Activated naive CD8-positive, alpha-beta T cell treated with anti-CD3 and anti-CD28 coated beads, Interleukin-2, amount 10 ng/mL, durations not matched to agents 7 days and 5 days (primary cell): ENCODE measurements at regions not wholly inside any gene's neighbourhood (a gene's known extent, or its start where the extent isn't known, plus 50 kb on each side); places are given as distances from the start of the nearest gene placed in this dataset.

Experiments
- ATAC-seq: fragments of 150-1000 bp; cut with Tn5 transposase; one replicate; pipeline ENCODE4 v1.10.0; 2021; ENCODE audit warnings: low read depth, moderate library complexity
- POLR2A ChIA-PET: fragments of 350-600 bp; sonication (Branson Sonifier 250); formaldehyde crosslinking; loops from one replicate; lab custom pipeline; 2021; ENCODE audit warnings: antibody characterized with exemption; lab: Charles Lee
- DNase-seq: peaks from one replicate; pipeline ENCODE4 v3.0.0; 2021
- H3K27ac Mint-ChIP-seq: one replicate; pipeline ENCODE4 v1.8.0; 2022; ENCODE audit warnings: mild to moderate bottlenecking, mixed read lengths
- H3K27me3 Mint-ChIP-seq: one replicate; pipeline ENCODE4 v1.8.0; 2022; ENCODE audit warnings: mild to moderate bottlenecking, moderate library complexity, mixed read lengths
- H3K36me3 Mint-ChIP-seq: one replicate; pipeline ENCODE4 v1.8.0; 2021; ENCODE audit warnings: mild to moderate bottlenecking, mixed read lengths
- H3K4me1 Mint-ChIP-seq: one replicate; pipeline ENCODE4 v1.8.0; 2021; ENCODE audit warnings: mixed read lengths
- H3K4me3 Mint-ChIP-seq: one replicate; pipeline ENCODE4 v1.8.0; 2022; ENCODE audit warnings: mild to moderate bottlenecking, moderate library complexity, mixed read lengths
- H3K9me3 Mint-ChIP-seq: one replicate; pipeline ENCODE4 v1.8.0; 2021; ENCODE audit warnings: mixed read lengths

GRCh38 chr12:77152623-77153193, 87.3 kb upstream of the E2F7 start:
- no peaks in the 10 kb centered on the region for H3K27me3 Mint-ChIP-seq
- ATAC-seq: no peak
- H3K4me1 Mint-ChIP-seq: no peaks in the 10 kb centered on the region
- H3K36me3 Mint-ChIP-seq: no peaks in the 10 kb centered on the region
- H3K9me3 Mint-ChIP-seq: no peaks in the 10 kb centered on the region
- no peak for DNase-seq
- no peak overlapping the region for H3K27ac Mint-ChIP-seq
- POLR2A ChIA-PET: no interaction called here
- no peak overlapping the region for H3K4me3 Mint-ChIP-seq

- H3K27me3 Mint-ChIP-seq: no peaks in the 10 kb centered on the region
- H3K36me3 Mint-ChIP-seq: no peaks in the 10 kb centered on the region
- no peak overlapping the region for H3K4me3 Mint-ChIP-seq
- H3K4me1 Mint-ChIP-seq: no peaks in the 10 kb centered on the region
- no peaks in the 10 kb centered on the region for H3K9me3 Mint-ChIP-seq
- no peak for DNase-seq
- ATAC-seq: no peak
- H3K27ac Mint-ChIP-seq: no peak overlapping the region
- POLR2A ChIA-PET: no interaction called here
Observed at GRCh38 chr12:77151030-77151429, 85.7 kb upstream of the E2F7 start.

DNA sequence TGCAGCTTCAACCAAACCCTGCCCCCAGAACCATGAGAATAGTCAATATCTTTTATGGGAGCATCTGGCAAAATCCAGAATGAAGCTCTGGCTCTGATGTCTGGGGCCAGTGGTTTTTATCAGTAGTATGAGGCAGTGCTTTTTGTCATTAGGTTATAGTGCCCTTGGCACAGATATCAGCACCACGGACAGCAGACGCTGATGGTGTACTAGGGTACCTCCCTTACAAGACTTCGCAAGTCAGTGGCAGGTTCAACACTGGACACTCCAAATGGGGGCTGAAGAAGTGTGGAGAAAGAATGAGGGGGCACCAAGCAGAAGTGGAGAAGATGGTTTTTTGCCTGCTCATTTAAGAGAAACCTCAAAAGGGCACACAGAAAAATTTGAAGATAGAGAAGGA, 68.2 kb upstream of the E2F7 start:
- no peak for ATAC-seq
- H3K27ac Mint-ChIP-seq: no peak overlapping the region
- DNase-seq: peak; percentile 28
- POLR2A ChIA-PET: no interaction called here
- H3K27me3 Mint-ChIP-seq: peaks cover 1% of the 10 kb centered on the region
- peaks cover 1% of the 10 kb centered on the region for H3K9me3 Mint-ChIP-seq
- no peaks in the 10 kb centered on the region for H3K4me1 Mint-ChIP-seq
- no peak overlapping the region for H3K4me3 Mint-ChIP-seq
- no peaks in the 10 kb centered on the region for H3K36me3 Mint-ChIP-seq

GRCh38 chr12:77131977-77132490, 66.7 kb upstream of the E2F7 start:
- POLR2A ChIA-PET: no interaction called here
- no peaks in the 10 kb centered on the region for H3K9me3 Mint-ChIP-seq
- no peaks in the 10 kb centered on the region for H3K36me3 Mint-ChIP-seq
- H3K27ac Mint-ChIP-seq: no peak overlapping the region
- ATAC-seq (no peak), DNase-seq (no peak)
- H3K4me3 Mint-ChIP-seq: no peak overlapping the region
- no peaks in the 10 kb centered on the region for H3K27me3 Mint-ChIP-seq
- no peaks in the 10 kb centered on the region for H3K4me1 Mint-ChIP-seq

- no peaks in the 10 kb centered on the region for H3K27me3 Mint-ChIP-seq
- DNase-seq (no peak), ATAC-seq (no peak)
- no peaks in the 10 kb centered on the region for H3K36me3 Mint-ChIP-seq
- no peak overlapping the region for H3K4me3 Mint-ChIP-seq
- H3K4me1 Mint-ChIP-seq: no peaks in the 10 kb centered on the region
- POLR2A ChIA-PET: no interaction called here
- H3K27ac Mint-ChIP-seq: no peak overlapping the region
- H3K9me3 Mint-ChIP-seq: no peaks in the 10 kb centered on the region
Observed at GRCh38 chr12:77130193-77130592, 64.8 kb upstream of the E2F7 start.

DNA sequence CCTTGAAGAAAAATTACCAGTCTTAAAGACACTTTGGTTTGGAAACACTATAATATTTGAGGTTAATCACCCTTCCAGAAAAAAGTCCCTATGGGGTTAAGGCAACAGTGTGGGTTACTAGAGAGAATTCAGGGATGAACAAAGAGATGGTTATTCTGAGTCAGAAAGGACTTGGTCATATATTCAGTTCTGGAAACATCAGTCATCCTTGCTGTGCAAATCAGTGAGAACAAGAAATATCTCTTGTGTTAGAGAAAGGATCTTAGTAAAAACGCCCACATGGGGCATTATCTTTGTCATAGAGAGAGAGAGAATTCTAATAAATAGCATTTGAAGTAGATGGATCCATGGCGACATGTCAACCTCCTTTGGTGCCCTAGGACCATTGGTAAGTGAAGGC, 59.4 kb upstream of the E2F7 start:
- Mint-ChIP-seq H3K4me1 (no peaks in the 10 kb centered on the region), H3K36me3 (no peaks in the 10 kb centered on the region), H3K9me3 (no peaks in the 10 kb centered on the region), H3K4me3 (no peak overlapping the region), H3K27ac (no peak overlapping the region), H3K27me3 (peaks cover 2% of the 10 kb centered on the region)
- ATAC-seq (no peak), DNase-seq (no peak)
- POLR2A ChIA-PET: no interaction called here

DNA sequence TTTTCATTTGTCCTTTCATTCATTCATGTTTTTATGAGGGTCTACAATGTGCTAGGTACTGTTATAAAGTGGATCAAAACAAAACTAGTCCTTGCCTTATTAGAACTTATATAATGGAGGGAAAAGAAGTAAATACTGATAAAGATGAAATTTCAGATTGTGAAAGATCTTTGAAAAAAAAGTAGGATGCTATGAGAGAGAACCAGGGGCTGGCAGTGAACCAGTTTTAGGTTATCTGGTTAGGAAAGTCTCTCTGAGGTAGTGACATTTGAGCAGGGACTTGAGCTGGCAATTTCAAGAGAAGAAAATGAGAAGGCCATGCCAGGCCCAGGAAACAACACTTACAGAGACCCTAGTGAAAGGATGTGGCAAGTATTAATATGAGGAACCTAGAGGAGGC, 57.3 kb upstream of the E2F7 start:
- no peak overlapping the region for H3K27ac Mint-ChIP-seq
- no peaks in the 10 kb centered on the region for H3K36me3 Mint-ChIP-seq
- POLR2A ChIA-PET: no interaction called here
- no peak for DNase-seq
- no peak overlapping the region for H3K4me3 Mint-ChIP-seq
- peaks cover 2% of the 10 kb centered on the region for H3K27me3 Mint-ChIP-seq
- ATAC-seq: no peak
- H3K9me3 Mint-ChIP-seq: no peaks in the 10 kb centered on the region
- no peaks in the 10 kb centered on the region for H3K4me1 Mint-ChIP-seq

DNA sequence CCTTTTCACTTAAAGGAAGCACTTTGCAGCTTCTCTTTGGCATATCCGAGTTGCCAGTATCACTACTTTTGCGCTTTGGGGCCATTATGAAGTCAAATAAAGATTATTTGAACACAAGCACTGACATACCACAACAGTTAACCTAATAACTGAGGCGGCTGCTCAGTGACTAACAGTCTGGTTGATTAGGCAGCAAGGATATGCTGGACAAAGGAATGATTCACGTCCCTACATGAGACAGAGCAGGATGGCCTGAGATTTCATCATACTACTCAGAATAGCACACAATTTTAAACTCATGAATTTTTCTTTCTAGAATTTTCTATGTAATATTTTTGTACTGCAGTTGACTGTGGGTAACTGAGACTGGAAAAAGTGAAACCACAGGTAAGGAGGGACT, 56.9 kb upstream of the E2F7 start:
- POLR2A ChIA-PET: no interaction called here
- Mint-ChIP-seq H3K4me1 (no peaks in the 10 kb centered on the region), H3K36me3 (no peaks in the 10 kb centered on the region), H3K9me3 (no peaks in the 10 kb centered on the region), H3K4me3 (no peak overlapping the region), H3K27me3 (peaks cover 2% of the 10 kb centered on the region), H3K27ac (no peak overlapping the region)
- ATAC-seq (no peak), DNase-seq (no peak)

- Mint-ChIP-seq H3K36me3 (no peaks in the 10 kb centered on the region), H3K4me3 (no peak overlapping the region), H3K4me1 (no peaks in the 10 kb centered on the region), H3K9me3 (no peaks in the 10 kb centered on the region), H3K27me3 (peaks cover 2% of the 10 kb centered on the region), H3K27ac (no peak overlapping the region)
- no peak for DNase-seq
- POLR2A ChIA-PET: no interaction called here
- no peak for ATAC-seq
Observed at GRCh38 chr12:77120156-77121085, 55.1 kb upstream of the E2F7 start.

- Mint-ChIP-seq H3K27ac (no peak overlapping the region), H3K4me3 (no peak overlapping the region), H3K36me3 (no peaks in the 10 kb centered on the region), H3K9me3 (no peaks in the 10 kb centered on the region), H3K4me1 (no peaks in the 10 kb centered on the region), H3K27me3 (peaks cover 2% of the 10 kb centered on the region)
- no peak for DNase-seq
- POLR2A ChIA-PET: no interaction called here
- ATAC-seq: no peak
Observed at GRCh38 chr12:77118696-77119095, 53.3 kb upstream of the E2F7 start.

GRCh38 chr12:77116277-77116676, 50.9 kb upstream of the E2F7 start:
- DNase-seq: no peak
- no peak for ATAC-seq
- Mint-ChIP-seq H3K27me3 (no peaks in the 10 kb centered on the region), H3K9me3 (peaks cover 1% of the 10 kb centered on the region), H3K4me3 (no peak overlapping the region), H3K4me1 (no peaks in the 10 kb centered on the region), H3K27ac (no peak overlapping the region), H3K36me3 (no peaks in the 10 kb centered on the region)
- POLR2A ChIA-PET: no interaction called here

DNA sequence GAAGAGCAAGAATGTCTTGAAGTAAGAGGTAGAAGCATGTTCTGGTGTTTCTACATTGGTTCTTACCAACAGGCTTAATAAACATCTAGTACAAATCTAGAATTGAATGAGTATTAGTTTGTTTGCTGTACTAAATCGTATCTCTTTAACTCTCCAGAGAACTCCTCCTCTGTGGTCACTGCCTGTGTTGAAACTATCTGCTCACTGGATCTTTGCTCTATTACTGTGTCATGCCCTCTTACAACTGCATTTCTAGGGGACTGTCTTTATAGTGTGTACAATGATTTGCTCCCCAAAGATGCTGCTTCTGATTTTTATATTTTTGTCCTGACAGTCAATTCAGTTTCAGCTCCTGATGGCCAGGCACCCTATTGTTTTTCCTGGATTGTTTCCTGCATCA, 50.1 kb upstream of the E2F7 start:
- Mint-ChIP-seq H3K4me1 (no peaks in the 10 kb centered on the region), H3K27ac (no peak overlapping the region), H3K27me3 (no peaks in the 10 kb centered on the region), H3K36me3 (no peaks in the 10 kb centered on the region), H3K4me3 (no peak overlapping the region), H3K9me3 (peaks cover 2% of the 10 kb centered on the region)
- ATAC-seq (no peak), DNase-seq (no peak)
- POLR2A ChIA-PET: no interaction called here
